ENCODE measurements at regions not wholly inside any gene's neighbourhood (a gene's known extent, or its start where the extent isn't known, plus 50 kb on each side); places are given as distances from the start of the nearest gene placed in this dataset.

DNA sequence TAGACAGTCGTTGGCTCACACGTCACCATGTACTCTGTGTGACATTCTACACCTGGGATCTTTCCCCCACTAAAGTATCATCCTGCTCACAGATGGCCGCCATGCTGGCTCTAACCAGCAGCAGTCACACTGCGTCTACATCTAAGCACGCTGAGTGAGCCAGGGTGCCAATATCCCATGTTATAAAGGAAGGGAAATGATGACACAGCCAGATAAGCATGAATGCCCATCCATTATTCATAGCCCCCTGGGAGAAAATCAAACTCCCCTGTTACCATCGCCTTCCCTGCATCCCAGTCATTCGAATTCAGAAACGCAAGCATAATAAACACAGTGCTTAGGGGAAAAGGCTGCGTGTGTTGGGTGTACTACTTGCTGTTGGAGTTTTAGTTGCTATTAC is 698.2 kb upstream of the AUTS2 start:
- TF ChIP-seq, protein P1, sequence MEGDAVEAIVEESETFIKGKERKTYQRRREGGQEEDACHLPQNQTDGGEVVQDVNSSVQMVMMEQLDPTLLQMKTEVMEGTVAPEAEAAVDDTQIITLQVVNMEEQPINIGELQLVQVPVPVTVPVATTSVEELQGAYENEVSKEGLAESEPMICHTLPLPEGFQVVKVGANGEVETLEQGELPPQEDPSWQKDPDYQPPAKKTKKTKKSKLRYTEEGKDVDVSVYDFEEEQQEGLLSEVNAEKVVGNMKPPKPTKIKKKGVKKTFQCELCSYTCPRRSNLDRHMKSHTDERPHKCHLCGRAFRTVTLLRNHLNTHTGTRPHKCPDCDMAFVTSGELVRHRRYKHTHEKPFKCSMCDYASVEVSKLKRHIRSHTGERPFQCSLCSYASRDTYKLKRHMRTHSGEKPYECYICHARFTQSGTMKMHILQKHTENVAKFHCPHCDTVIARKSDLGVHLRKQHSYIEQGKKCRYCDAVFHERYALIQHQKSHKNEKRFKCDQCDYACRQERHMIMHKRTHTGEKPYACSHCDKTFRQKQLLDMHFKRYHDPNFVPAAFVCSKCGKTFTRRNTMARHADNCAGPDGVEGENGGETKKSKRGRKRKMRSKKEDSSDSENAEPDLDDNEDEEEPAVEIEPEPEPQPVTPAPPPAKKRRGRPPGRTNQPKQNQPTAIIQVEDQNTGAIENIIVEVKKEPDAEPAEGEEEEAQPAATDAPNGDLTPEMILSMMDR (IDR thresholded peaks at IDR 0.05) = no peak
- no peak for TF ChIP-seq POLR2A (IDR thresholded peaks at IDR 0.05)
- TF ChIP-seq EP300 (IDR thresholded peaks at IDR 0.05) = no peak
